K562 (cell line): ENCODE measurements at regions not wholly inside any gene's neighbourhood (a gene's known extent, or its start where the extent isn't known, plus 50 kb on each side); places are given as distances from the start of the nearest gene placed in this dataset.

ENCODE experiments used
- CHD4 ChIP-seq: fragments of 200-600 bp; sonication (generic); IDR thresholded peaks from 3 replicates; pipeline ENCODE4 v1.6.1; 2012; ENCODE audit warnings: low read depth, mild to moderate bottlenecking, mixed read lengths, low read length, inconsistent platforms; ENCODE audit not compliant: insufficient read depth, insufficient replicate concordance, poor library complexity, severe bottlenecking
- EGR1 ChIP-seq: fragments of 450-650 bp; conservative IDR thresholded peaks from 2 replicates; pipeline ENCODE4 v1.6.1; 2017; ENCODE audit warnings: mild to moderate bottlenecking
- FIP1L1 ChIP-seq: fragments of 200-400 bp; formaldehyde crosslinking; IDR thresholded peaks from 2 replicates; pipeline ENCODE4 v1.6.1; 2018; ENCODE audit warnings: mild to moderate bottlenecking, low read depth, low read length; ENCODE audit not compliant: poor library complexity, severe bottlenecking
- FOXA1 ChIP-seq: fragments of 450-650 bp; IDR thresholded peaks from 2 replicates; pipeline ENCODE4 v1.6.1; 2016; ENCODE audit warnings: mild to moderate bottlenecking, borderline replicate concordance
- GATAD2B ChIP-seq: fragments of 450-650 bp; IDR thresholded peaks from 2 replicates; pipeline ENCODE4 v1.6.1; 2017; ENCODE audit warnings: mild to moderate bottlenecking, borderline replicate concordance
- MLLT1 ChIP-seq, 2 experiments: fragments of 450-650 bp; IDR thresholded peaks; 2 replicates each; pipeline ENCODE4 v1.6.1; 2016
- MTA1 ChIP-seq: fragments of 450-650 bp; IDR thresholded peaks from 2 replicates; pipeline ENCODE4 v1.6.1; 2017; ENCODE audit warnings: borderline replicate concordance
- NR1H2 ChIP-seq: sonication (generic); formaldehyde crosslinking; IDR thresholded peaks from 2 replicates; pipeline ENCODE4 v1.4.0; 2020; ENCODE audit warnings: mild to moderate bottlenecking, missing genetic modification reagents
- POLR2G ChIP-seq: fragments of 200-400 bp; formaldehyde crosslinking; IDR thresholded peaks from 2 replicates; pipeline ENCODE4 v1.6.1; 2017; ENCODE audit warnings: low read depth, mild to moderate bottlenecking, antibody characterized with exemption, low read length, moderate library complexity
- U2AF1 ChIP-seq: fragments of 200-400 bp; formaldehyde crosslinking; optimal IDR thresholded peaks from 2 replicates; pipeline ENCODE3; 2017; ENCODE audit warnings: mild to moderate bottlenecking, low read depth, low read length, moderate library complexity
- ZBTB5 ChIP-seq: fragments of 450-650 bp; IDR thresholded peaks from 2 replicates; pipeline ENCODE4 v1.6.1; 2017; ENCODE audit warnings: antibody characterized with exemption
- ZNF518B ChIP-seq: fragments of 250-450 bp; sonication (Bioruptor Pico); IDR thresholded peaks from 2 replicates; pipeline ENCODE4 v1.5.0; 2021; ENCODE audit warnings: mild to moderate bottlenecking, moderate library complexity
- ZNF707 ChIP-seq: fragments of 250-450 bp; sonication (Bioruptor Pico); conservative IDR thresholded peaks from 2 replicates; pipeline ENCODE4 v1.8.0; 2022; ENCODE audit warnings: inconsistent platforms, mild to moderate bottlenecking, moderate library complexity

- no peak for TF ChIP-seq ZNF518B
- no peak for TF ChIP-seq FIP1L1
- no peak for TF ChIP-seq FOXA1
- TF ChIP-seq GATAD2B, result no peak
- TF ChIP-seq MLLT1 (IDR thresholded peaks at IDR 0.05), result no peak
- no peak for TF ChIP-seq EGR1
- no peak for TF ChIP-seq ZNF707
- TF ChIP-seq MTA1, result no peak
- TF ChIP-seq CHD4, result no peak
- no peak for TF ChIP-seq NR1H2 (CRISPR knock-in tag)
- no peak for TF ChIP-seq ZBTB5
- no peak for TF ChIP-seq POLR2G
- TF ChIP-seq U2AF1, result no peak
- TF ChIP-seq, all 486 proteins: peak for 0
Observed at GRCh38 chr5:111645303-111645838, 111.6 kb downstream of the NREP start (continued).
